HG02943 (cell line): ENCODE measurements at regions not wholly inside any gene's neighbourhood (a gene's known extent, or its start where the extent isn't known, plus 50 kb on each side); places are given as distances from the start of the nearest gene placed in this dataset.

ENCODE experiments used
- ATAC-seq: cut with Tn5 transposase; IDR thresholded peaks from one replicate; pipeline ENCODE4 v1.9.1; 2021; ENCODE audit warnings: mild to moderate bottlenecking, low read depth, moderate library complexity; ENCODE audit not compliant: unreplicated experiment

- no peak for ATAC-seq
Observed at GRCh38 chr18:56327191-56327885, 311.1 kb downstream of the TXNL1 start.

DNA sequence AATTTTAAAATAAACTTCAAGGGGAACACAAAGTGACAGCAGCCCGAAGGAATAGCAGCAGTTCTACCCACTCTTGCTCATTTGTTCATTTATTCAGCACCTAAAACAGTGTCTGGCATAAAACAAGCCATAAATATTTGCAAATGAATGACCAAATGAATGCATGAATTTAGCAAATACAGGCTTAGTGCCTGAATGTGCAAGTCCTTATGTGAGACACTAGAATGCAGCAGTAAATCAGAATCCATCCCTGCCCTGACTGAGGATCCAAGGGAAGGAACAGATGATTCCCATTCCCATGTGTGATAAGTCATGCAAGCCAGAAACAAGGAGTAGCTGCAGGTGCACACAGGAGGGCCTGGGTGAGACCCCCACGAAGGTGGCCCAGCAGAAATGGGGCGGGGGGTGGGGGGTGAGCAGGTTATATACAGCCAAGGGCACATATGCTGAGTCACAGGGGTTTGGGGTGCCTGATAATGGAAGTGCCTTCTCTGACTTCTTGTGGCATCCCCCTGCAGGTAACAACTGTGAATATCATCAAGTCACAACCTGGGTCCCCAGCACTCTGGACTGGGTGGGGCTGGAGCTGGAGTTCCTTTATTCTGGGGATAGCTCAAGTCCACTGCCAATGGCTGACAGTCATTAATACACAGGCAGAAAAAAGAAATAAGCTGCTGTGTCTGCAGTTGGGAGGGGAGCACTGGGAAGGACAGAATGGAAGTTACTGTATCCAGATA lies 311.9 kb downstream of the TXNL1 start:
- no peak for ATAC-seq

DNA sequence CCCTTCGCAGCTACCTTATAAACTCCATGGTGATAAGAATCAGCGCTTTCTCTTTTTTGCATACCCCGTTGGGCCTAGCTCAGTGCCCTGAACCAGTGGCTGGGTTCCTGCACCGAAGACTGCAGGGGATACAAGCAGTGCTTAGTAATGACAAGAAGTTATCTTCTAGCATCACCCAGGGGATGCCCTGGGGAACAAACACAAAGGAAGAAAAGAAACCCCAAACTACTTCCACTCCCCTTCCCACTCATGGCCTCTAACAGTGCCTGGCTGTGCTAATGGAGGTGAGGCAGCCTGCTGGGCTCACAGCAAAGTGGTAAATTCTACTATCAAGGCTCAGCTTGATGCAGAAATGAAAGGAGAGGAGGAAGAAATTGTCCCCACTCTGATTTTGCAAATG lies 314.7 kb downstream of the TXNL1 start:
- ATAC-seq: no peak

DNA sequence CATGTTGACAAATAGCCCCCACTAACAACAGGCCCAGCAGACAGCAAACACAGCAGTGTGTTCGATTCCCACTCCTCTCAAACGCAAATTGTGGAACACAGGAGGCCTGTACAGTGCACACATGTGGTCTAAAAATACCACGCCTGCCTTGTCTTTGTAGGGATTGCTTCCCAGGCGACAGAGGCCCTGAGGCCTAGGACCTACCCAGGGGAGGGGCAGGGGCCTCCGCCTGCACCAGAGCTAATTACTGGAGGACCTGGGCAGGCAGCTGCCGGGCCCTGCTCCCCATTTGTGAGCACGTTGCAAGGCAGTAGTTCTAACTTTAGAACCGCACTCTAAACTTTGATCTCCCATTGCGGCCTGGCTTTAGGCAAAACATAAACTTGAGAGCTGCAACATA lies 316.0 kb downstream of the TXNL1 start:
- no peak for ATAC-seq

DNA sequence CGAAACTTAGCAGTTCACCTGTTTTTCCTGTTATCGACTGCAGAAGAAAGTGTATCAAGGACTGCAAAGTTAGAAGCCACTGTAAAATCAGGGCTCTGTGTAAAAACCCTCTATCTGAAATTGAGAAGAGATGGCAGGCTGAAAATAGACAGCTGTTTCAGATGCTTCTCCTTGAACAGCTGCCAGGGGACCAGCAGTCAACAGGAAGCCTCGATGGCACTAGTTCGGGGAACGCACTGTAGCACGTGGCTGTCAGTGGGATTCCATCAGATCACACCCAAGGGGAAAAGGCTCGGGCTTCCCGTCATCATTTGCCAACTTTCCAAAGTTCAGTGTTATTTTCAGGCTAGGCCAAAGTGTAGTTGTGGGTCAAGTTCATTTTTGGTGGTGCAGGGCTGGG lies 316.9 kb downstream of the TXNL1 start:
- ATAC-seq: no peak

- ATAC-seq: no peak
Observed at GRCh38 chr18:56319953-56320352, 318.4 kb downstream of the TXNL1 start.

GRCh38 chr18:56316727-56317126 lies 321.7 kb downstream of the TXNL1 start:
- ATAC-seq: no peak

GRCh38 chr18:56315363-56315762 lies 323.0 kb downstream of the TXNL1 start:
- ATAC-seq: no peak

- ATAC-seq: no peak
Observed at GRCh38 chr18:56314396-56314795, 324.0 kb downstream of the TXNL1 start.

GRCh38 chr18:56312551-56313335 lies 325.6 kb downstream of the TXNL1 start:
- ATAC-seq: no peak

DNA sequence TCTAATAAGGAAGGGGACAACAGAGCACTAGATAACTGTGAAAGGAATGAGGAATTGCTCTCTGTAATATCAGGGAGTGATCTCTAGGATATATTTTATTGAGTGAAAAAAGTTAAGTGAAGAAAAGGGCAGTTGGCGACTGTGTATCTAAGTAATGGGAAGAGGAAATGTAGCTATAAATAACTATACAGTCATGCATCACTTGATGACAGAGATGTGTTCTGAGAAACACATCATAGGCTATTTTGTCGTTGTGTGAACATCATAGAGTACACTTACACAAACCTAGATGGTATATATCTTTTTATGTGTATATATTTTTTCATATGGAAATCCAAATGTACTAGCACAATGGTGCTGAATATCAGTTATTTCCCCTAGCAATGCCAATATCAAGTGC lies 329.3 kb downstream of the TXNL1 start:
- ATAC-seq: no peak

DNA sequence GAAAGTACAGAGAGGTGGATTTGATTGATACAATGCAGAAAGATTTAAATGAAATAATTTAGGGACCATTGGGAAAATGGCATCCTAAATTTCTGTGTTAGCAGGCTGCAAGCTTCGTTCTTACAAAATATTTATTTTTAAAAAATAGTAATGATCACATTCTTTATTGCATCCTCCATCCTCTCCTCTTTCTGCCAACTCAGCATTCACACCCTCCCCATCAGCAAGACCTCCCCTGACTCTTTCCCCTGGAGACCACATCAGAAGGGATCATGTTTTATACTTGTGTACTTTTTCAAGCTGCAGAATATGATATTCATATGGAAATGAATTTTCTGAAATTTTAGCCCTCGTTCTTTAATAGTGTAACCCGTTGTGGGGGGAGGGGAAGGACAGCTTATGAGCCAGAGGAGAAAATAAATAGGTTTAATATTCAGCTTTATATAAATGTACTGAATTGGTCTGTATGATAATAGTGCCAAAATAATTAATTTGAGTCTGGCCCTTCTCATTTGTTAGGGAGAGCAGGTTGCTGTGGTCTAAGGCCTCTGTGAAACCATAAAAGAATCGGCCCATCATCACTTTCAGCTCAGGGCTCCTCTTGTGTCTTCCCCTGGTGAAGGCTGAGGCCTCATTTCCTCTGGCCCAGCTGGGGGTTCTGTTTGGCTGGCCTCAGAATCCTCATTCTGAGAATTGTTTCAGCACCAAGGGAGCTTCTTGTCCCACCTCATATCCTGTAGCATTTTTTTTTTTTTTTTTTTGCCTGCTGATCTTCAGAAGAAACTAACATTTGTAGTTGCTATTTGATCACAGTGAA lies 330.8 kb downstream of the TXNL1 start:
- no peak for ATAC-seq

GRCh38 chr18:56306797-56307196 lies 331.6 kb downstream of the TXNL1 start:
- ATAC-seq: no peak

GRCh38 chr18:56305583-56305982 lies 332.8 kb downstream of the TXNL1 start:
- no peak for ATAC-seq

- no peak for ATAC-seq
Observed at GRCh38 chr18:56302156-56302555, 336.2 kb downstream of the TXNL1 start.

- ATAC-seq: no peak
Observed at GRCh38 chr18:56299740-56300139, 338.7 kb downstream of the TXNL1 start.

- no peak for ATAC-seq
Observed at GRCh38 chr18:56298935-56299334, 339.5 kb downstream of the TXNL1 start.

DNA sequence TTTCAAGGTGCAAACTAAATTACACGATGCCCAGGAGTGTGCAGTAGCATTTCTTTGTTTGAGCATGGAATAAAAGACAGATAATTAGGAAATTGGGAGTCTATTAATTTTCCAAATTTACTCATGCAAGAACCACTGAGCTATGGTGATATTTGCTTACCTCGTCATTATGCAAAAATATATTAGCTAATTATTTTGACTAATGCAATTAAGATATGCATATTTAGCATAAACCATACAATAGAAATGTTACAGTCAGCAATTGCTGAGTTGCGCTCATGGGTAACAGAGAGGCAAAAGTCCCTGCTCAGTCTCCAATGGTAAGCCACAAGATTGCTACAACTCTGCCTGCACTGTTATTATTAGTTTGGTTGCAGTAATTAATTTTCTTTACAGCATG lies 342.0 kb downstream of the TXNL1 start:
- no peak for ATAC-seq

- ATAC-seq: no peak
Observed at GRCh38 chr18:56294484-56295183, 343.8 kb downstream of the TXNL1 start.

DNA sequence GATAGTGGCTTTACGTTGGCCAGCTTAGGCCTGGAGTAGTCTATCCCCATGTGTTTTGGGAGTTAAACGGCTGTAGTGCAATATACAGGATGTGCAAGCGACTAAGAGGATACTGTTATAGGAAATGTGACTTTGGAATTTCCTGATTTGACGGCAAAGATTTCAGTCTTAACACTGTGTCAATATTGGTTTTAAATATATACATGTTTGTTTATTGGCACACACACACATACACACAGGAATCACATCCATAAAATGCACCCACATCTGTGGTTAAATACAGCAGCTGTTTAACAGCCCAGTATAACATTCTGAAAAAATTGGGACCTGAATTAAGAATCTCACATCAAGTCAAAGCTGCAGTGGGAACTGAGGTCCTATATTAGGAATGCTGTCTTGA lies 347.1 kb downstream of the TXNL1 start:
- ATAC-seq: no peak
